ENCODE measurements at regions not wholly inside any gene's neighbourhood (a gene's known extent, or its start where the extent isn't known, plus 50 kb on each side); places are given as distances from the start of the nearest gene placed in this dataset.

- H3K4me1 Mint-ChIP-seq (ENCODE audit: low read depth) = no peaks in the 10 kb centered on the region
- CTCF ChIA-PET = no interaction called here
Observed at GRCh38 chr16:6192984-6193383, 1095.4 kb upstream of the EEF2KMT start.

GRCh38 chr16:6192532-6192931 lies 1094.9 kb upstream of the EEF2KMT start:
- H3K27me3 Mint-ChIP-seq = no peaks in the 10 kb centered on the region
- DNase-seq (no peak), ATAC-seq (no peak)
- no peak overlapping the region for H3K4me3 Mint-ChIP-seq
- H3K36me3 Mint-ChIP-seq (ENCODE audit: low read depth) = no peaks in the 10 kb centered on the region
- H3K27ac Mint-ChIP-seq = no peak overlapping the region
- ChIA-PET POLR2A (interaction anchor here (0.6 kb wide), 1 partner anchor 157 kb away, joined by 3 read pairs; no protein-coding TSS in a partner anchor), CTCF (no interaction called here)
- intact Hi-C loops (cut with micrococcal nuclease) = no loop called here
- H3K9me3 Mint-ChIP-seq = peaks cover 16% of the 10 kb centered on the region
- H3K4me1 Mint-ChIP-seq (ENCODE audit: low read depth) = no peaks in the 10 kb centered on the region
- TF ChIP-seq CTCF (IDR thresholded peaks at IDR 0.05) = no peak

More at GRCh38 chr16:6192984-6193383, 1095.4 kb upstream of the EEF2KMT start:
- POLR2A ChIA-PET = interaction anchor here (0.6 kb wide), 1 partner anchor 156 kb away, joined by 3 read pairs; no protein-coding TSS in a partner anchor
- Mint-ChIP-seq H3K27ac (no peak overlapping the region), H3K36me3 (ENCODE audit: low read depth) (no peaks in the 10 kb centered on the region), H3K4me3 (no peak overlapping the region), H3K9me3 (peaks cover 16% of the 10 kb centered on the region), H3K27me3 (no peaks in the 10 kb centered on the region)
- DNase-seq = no peak
- TF ChIP-seq CTCF (IDR thresholded peaks at IDR 0.05) = no peak
- no peak for ATAC-seq
- intact Hi-C loops (cut with micrococcal nuclease) = no loop called here

GRCh38 chr16:6190776-6191175 lies 1093.2 kb upstream of the EEF2KMT start:
- Mint-ChIP-seq H3K4me3 (no peak overlapping the region), H3K27me3 (no peaks in the 10 kb centered on the region), H3K36me3 (ENCODE audit: low read depth) (no peaks in the 10 kb centered on the region), H3K4me1 (ENCODE audit: low read depth) (no peaks in the 10 kb centered on the region), H3K9me3 (peaks cover 14% of the 10 kb centered on the region), H3K27ac (no peak overlapping the region)
- DNase-seq (no peak), ATAC-seq (no peak)
- intact Hi-C loops (cut with micrococcal nuclease) = no loop called here
- ChIA-PET CTCF (no interaction called here), POLR2A (no interaction called here)
- no peak for TF ChIP-seq CTCF (IDR thresholded peaks at IDR 0.05)

- intact Hi-C loops (cut with micrococcal nuclease) = no loop called here
- no peak for TF ChIP-seq CTCF (IDR thresholded peaks at IDR 0.05)
- no peak overlapping the region for H3K27ac Mint-ChIP-seq
Observed at GRCh38 chr16:6189216-6189615, 1091.6 kb upstream of the EEF2KMT start.

GRCh38 chr16:6177616-6178180 lies 1080.1 kb upstream of the EEF2KMT start:
- ChIA-PET CTCF (no interaction called here), POLR2A (no interaction called here)
- Mint-ChIP-seq H3K4me1 (ENCODE audit: low read depth) (no peaks in the 10 kb centered on the region), H3K4me3 (no peak overlapping the region), H3K27me3 (no peaks in the 10 kb centered on the region), H3K27ac (no peak overlapping the region), H3K36me3 (ENCODE audit: low read depth) (no peaks in the 10 kb centered on the region), H3K9me3 (peaks cover 6% of the 10 kb centered on the region)
- TF ChIP-seq CTCF (IDR thresholded peaks at IDR 0.05) = no peak
- ATAC-seq (no peak), DNase-seq (no peak)
- intact Hi-C loops (cut with micrococcal nuclease) = no loop called here

More at GRCh38 chr16:6189216-6189615, 1091.6 kb upstream of the EEF2KMT start:
- POLR2A ChIA-PET = no interaction called here
- CTCF ChIA-PET = no interaction called here
- H3K27me3 Mint-ChIP-seq = no peaks in the 10 kb centered on the region
- H3K9me3 Mint-ChIP-seq = peaks cover 8% of the 10 kb centered on the region
- no peaks in the 10 kb centered on the region for H3K4me1 Mint-ChIP-seq (ENCODE audit: low read depth)
- no peak for DNase-seq
- H3K36me3 Mint-ChIP-seq (ENCODE audit: low read depth) = no peaks in the 10 kb centered on the region
- ATAC-seq = no peak
- no peak overlapping the region for H3K4me3 Mint-ChIP-seq

Data from activated CD8-positive, alpha-beta T cell treated with anti-CD3 and anti-CD28 coated beads for 36 hours (primary cell).